PC-9 (cell line): ENCODE measurements at regions not wholly inside any gene's neighbourhood (a gene's known extent, or its start where the extent isn't known, plus 50 kb on each side); places are given as distances from the start of the nearest gene placed in this dataset.
"Not testable (repeated sequence)": the region's sequence is repeated elsewhere in the genome, so short reads cannot be mapped to it uniquely, and the experiment has no call there.

Experiments
- BruUV-seq: library from RNA; stranded (reverse); fragments of 400-500 nt; replicated peaks from 2 replicates; lab custom pipeline; 2021; lab: Mats Ljungman, UMichigan
- CTCF ChIA-PET: fragments of 300-600 bp; sonication (Branson Sonifier 250); formaldehyde crosslinking; loops from one replicate; lab custom pipeline; 2022; ENCODE audit warnings: antibody characterized with exemption; lab: Charles Lee
- POLR2A ChIA-PET: fragments of 300-600 bp; sonication (Branson Sonifier 250); formaldehyde crosslinking; loops from one replicate; lab custom pipeline; 2022; ENCODE audit warnings: antibody characterized with exemption; ENCODE audit not compliant: unreplicated experiment; lab: Charles Lee
- DNase-seq, 2 experiments: peaks; one replicate each; pipeline versions ENCODE4 v3.0.0 to v3.0.0-alpha.2; 2015 to 2022; ENCODE audit warnings: mixed read lengths in 1 of 2
- H2AFZ ChIP-seq: fragments of 200-600 bp; sonication (generic); 2 replicates; pipeline ENCODE4 v1.8.1; 2017; ENCODE audit warnings: antibody characterized with exemption
- H3F3A ChIP-seq: fragments of 200-600 bp; sonication (generic); 2 replicates; pipeline ENCODE4 v1.8.1; 2017; ENCODE audit warnings: antibody characterized with exemption, mild to moderate bottlenecking, low read depth; ENCODE audit not compliant: insufficient read depth
- H3K27ac ChIP-seq: fragments of 200-600 bp; sonication (generic); 2 replicates; pipeline ENCODE4 v1.6.1; 2016; ENCODE audit warnings: mixed run types
- H3K27me3 ChIP-seq: fragments of 200-600 bp; sonication (generic); 2 replicates; pipeline ENCODE4 v1.6.1; 2016; ENCODE audit warnings: low read depth, mixed run types; ENCODE audit not compliant: insufficient read depth
- H3K36me3 ChIP-seq: fragments of 200-600 bp; sonication (generic); 2 replicates; pipeline ENCODE4 v1.6.1; 2016; ENCODE audit warnings: low read depth, mixed run types
- H3K4me1 ChIP-seq: fragments of 200-600 bp; sonication (generic); replicated peaks from 2 replicates; pipeline ENCODE4 v1.6.1; 2016; ENCODE audit warnings: mixed run types; ENCODE audit not compliant: insufficient read depth
- H3K4me2 ChIP-seq: fragments of 200-600 bp; sonication (generic); 2 replicates; pipeline ENCODE4 v1.6.1; 2017; ENCODE audit warnings: mixed run types
- H3K4me3 ChIP-seq: fragments of 200-600 bp; sonication (generic); 2 replicates; pipeline ENCODE4 v1.6.1; 2016; ENCODE audit warnings: mixed run types
- H3K79me2 ChIP-seq: fragments of 200-600 bp; sonication (generic); 2 replicates; pipeline ENCODE4 v1.6.1; 2017; ENCODE audit warnings: low read depth, mixed run types
- H3K9me2 ChIP-seq: fragments of 200-600 bp; sonication (generic); 2 replicates; pipeline ENCODE4 v1.8.1; 2017; ENCODE audit warnings: mild to moderate bottlenecking; ENCODE audit not compliant: insufficient read depth
- H3K9me3 ChIP-seq: fragments of 200-600 bp; sonication (generic); 2 replicates; pipeline ENCODE4 v1.8.1; 2016; ENCODE audit warnings: low read depth; ENCODE audit not compliant: insufficient read depth
- H4K20me1 ChIP-seq: fragments of 200-600 bp; sonication (generic); 2 replicates; pipeline ENCODE4 v1.8.1; 2017; ENCODE audit not compliant: insufficient read depth
- CTCF ChIP-seq: fragments of 200-600 bp; sonication (generic); conservative IDR thresholded peaks from 2 replicates; pipeline ENCODE4 v1.6.1; 2017; ENCODE audit warnings: mixed run types, antibody characterized with exemption, mild to moderate bottlenecking, moderate library complexity
- EZH2 ChIP-seq: fragments of 200-600 bp; sonication (generic); IDR thresholded peaks from 2 replicates; pipeline ENCODE4 v1.8.0; 2017; ENCODE audit warnings: antibody characterized with exemption, low read depth
- intact Hi-C: fragments of 100-400 bp; cut with micrococcal nuclease; formaldehyde crosslinking; loops from one replicate; pipeline ENCODE4 v1.10.0; 2022; ENCODE audit not compliant: unreplicated experiment

GRCh38 chr16:73949574-73950320 lies 346.9 kb upstream of the PSMD7 start:
- Histone ChIP-seq H2AFZ (no peak overlapping the region), H3K36me3 (no peaks in the 10 kb centered on the region), H3K4me1 (no peaks in the 10 kb centered on the region), H3F3A (no peaks in the 10 kb centered on the region), H3K9me2 (no peaks in the 10 kb centered on the region), H3K79me2 (no peaks in the 10 kb centered on the region), H4K20me1 (no peaks in the 10 kb centered on the region), H3K9me3 (no peaks in the 10 kb centered on the region), H3K4me2 (0 out of 2 replicates have a peak overlapping the region, but pooled peaks have one; percentile 1), H3K4me3 (no peak overlapping the region), H3K27ac (no peak overlapping the region), H3K27me3 (peaks cover 5% of the 10 kb centered on the region; the same call in 1 of the 2 replicates)
- ChIA-PET CTCF (no interaction called here), POLR2A (no interaction called here)
- peak in 1 of 2 experiments; percentile 66 for DNase-seq
- no TSS peak for BruUV-seq
- intact Hi-C loops: no loop called here
- TF ChIP-seq EZH2: no peak
- TF ChIP-seq CTCF: no peak

GRCh38 chr16:73945631-73946030 lies 351.0 kb upstream of the PSMD7 start:
- POLR2A ChIA-PET: no interaction called here
- intact Hi-C loops: no loop called here
- H3K27ac ChIP-seq: no peak overlapping the region
- no peaks in the 10 kb centered on the region for H4K20me1 ChIP-seq
- H3K9me3 ChIP-seq: no peaks in the 10 kb centered on the region
- H3K36me3 ChIP-seq: no peaks in the 10 kb centered on the region
- H3K4me3 ChIP-seq: no peak overlapping the region
- no peak overlapping the region for H2AFZ ChIP-seq
- DNase-seq: no peak
- BruUV-seq: no TSS peak
- H3K9me2 ChIP-seq: no peaks in the 10 kb centered on the region
- H3F3A ChIP-seq: no peaks in the 10 kb centered on the region
- H3K4me2 ChIP-seq: no peak overlapping the region
- TF ChIP-seq EZH2: no peak
- TF ChIP-seq CTCF: no peak
- no peaks in the 10 kb centered on the region for H3K79me2 ChIP-seq
- H3K4me1 ChIP-seq: no peaks in the 10 kb centered on the region
- CTCF ChIA-PET: no interaction called here
- peaks cover 25% of the 10 kb centered on the region; the same call in 1 of the 2 replicates for H3K27me3 ChIP-seq

- intact Hi-C loops, H3K9me2 ChIP-seq, H3K9me3 ChIP-seq, H3K4me1 ChIP-seq, DNase-seq, H3K27ac ChIP-seq, H2AFZ ChIP-seq, H4K20me1 ChIP-seq, H3F3A ChIP-seq, H3K4me2 ChIP-seq, H3K79me2 ChIP-seq, POLR2A ChIA-PET, H3K36me3 ChIP-seq, BruUV-seq, H3K4me3 ChIP-seq, CTCF ChIA-PET: not testable (repeated sequence)
- peaks cover 25% of the 10 kb centered on the region; the same call in 1 of the 2 replicates for H3K27me3 ChIP-seq
Observed at GRCh38 chr16:73943184-73943583, 353.4 kb upstream of the PSMD7 start.

GRCh38 chr16:73940786-73941185 lies 355.8 kb upstream of the PSMD7 start:
- intact Hi-C loops, H3K9me3 ChIP-seq, H3K4me3 ChIP-seq, H3K9me2 ChIP-seq, H4K20me1 ChIP-seq, POLR2A ChIA-PET, CTCF ChIA-PET, H3K36me3 ChIP-seq, H3F3A ChIP-seq, H3K27ac ChIP-seq, H3K79me2 ChIP-seq, H2AFZ ChIP-seq, H3K4me1 ChIP-seq, H3K4me2 ChIP-seq, DNase-seq, BruUV-seq: not testable (repeated sequence)
- peaks cover 20% of the 10 kb centered on the region; the same call in 1 of the 2 replicates for H3K27me3 ChIP-seq
